Thyroid gland (tissue), 4 donors: ENCODE measurements at regions not wholly inside any gene's neighbourhood (a gene's known extent, or its start where the extent isn't known, plus 50 kb on each side); places are given as distances from the start of the nearest gene placed in this dataset.
"Not testable (repeated sequence)": the region's sequence is repeated elsewhere in the genome, so short reads cannot be mapped to it uniquely, and the experiment has no call there.

ENCODE experiments used
- DNase-seq, 2 donors: peaks; one replicate each; pipeline ENCODE4 v3.0.0-alpha.2; 2019
- H3K27ac ChIP-seq, 3 donors: fragments of 200-600 bp; sonication (generic); 1 replicate in 2 of 3; 2 replicates in 1 of 3; pipeline ENCODE4 v1.5.1; 2016 to 2019; ENCODE audit warnings: mild to moderate bottlenecking in 1 of 3, moderate library complexity in 1 of 3
- H3K27me3 ChIP-seq: fragments of 200-600 bp; sonication (generic); one replicate; pipeline ENCODE4 v1.5.1; 2019
- H3K36me3 ChIP-seq, 2 donors: fragments of 200-600 bp; sonication (generic); one replicate each; pipeline ENCODE4 v1.5.1; 2016 to 2019
- H3K4me1 ChIP-seq, 2 donors: fragments of 200-600 bp; sonication (generic); one replicate each; pipeline ENCODE4 v1.5.1; 2017 to 2019
- H3K4me3 ChIP-seq, 3 donors: fragments of 200-600 bp; sonication (generic); replicated peaks in 1 of 3; 1 replicate in 2 of 3; 2 replicates in 1 of 3; pipeline ENCODE4 v1.5.1; 2016; ENCODE audit warnings: mild to moderate bottlenecking in 1 of 3
- H3K9me3 ChIP-seq: fragments of 200-600 bp; sonication (generic); one replicate; pipeline ENCODE4 v1.5.1; 2017
- POLR2A ChIP-seq, 2 donors: fragments of 450-650 bp; IDR thresholded peaks; one replicate each; pipeline ENCODE4 v1.6.1; 2017; ENCODE audit warnings: antibody characterized with exemption in 2 of 2, mild to moderate bottlenecking in 2 of 2, moderate library complexity in 1 of 2
- WGBS, 2 donors: methylation state at CpG; one replicate each; pipeline ENCODE4 v1.1.5; 2017; 5-methylcytosine and 5-hydroxymethylcytosine counted together
- intact Hi-C: fragments of 100-400 bp; cut with DNase I; formaldehyde crosslinking; loops from one replicate; pipeline ENCODE4 v1.15.1; 2023
- TF ChIP-seq, protein P1 (sequence below), 6 experiments: fragments of 200-600 bp in 3 of 6; fragments of 450-650 bp in 3 of 6; sonication (generic) in 3 of 6; IDR thresholded peaks; one replicate each; pipeline ENCODE4 v1.5.1; 2016 to 2019; ENCODE audit warnings: antibody characterized with exemption in 6 of 6, mild to moderate bottlenecking in 2 of 6, inconsistent platforms in 1 of 6, moderate library complexity in 1 of 6

- intact Hi-C loops: no loop called here
- no peak overlapping the region for H3K4me3 ChIP-seq
- no peaks in the 10 kb centered on the region for H3K36me3 ChIP-seq
- no peaks in the 10 kb centered on the region for H3K27me3 ChIP-seq
- DNase-seq: no peak
- 55 to 62% methylated on average over 1 of the region's 1 CpG for WGBS, 2 donors
- TF ChIP-seq, protein P1, sequence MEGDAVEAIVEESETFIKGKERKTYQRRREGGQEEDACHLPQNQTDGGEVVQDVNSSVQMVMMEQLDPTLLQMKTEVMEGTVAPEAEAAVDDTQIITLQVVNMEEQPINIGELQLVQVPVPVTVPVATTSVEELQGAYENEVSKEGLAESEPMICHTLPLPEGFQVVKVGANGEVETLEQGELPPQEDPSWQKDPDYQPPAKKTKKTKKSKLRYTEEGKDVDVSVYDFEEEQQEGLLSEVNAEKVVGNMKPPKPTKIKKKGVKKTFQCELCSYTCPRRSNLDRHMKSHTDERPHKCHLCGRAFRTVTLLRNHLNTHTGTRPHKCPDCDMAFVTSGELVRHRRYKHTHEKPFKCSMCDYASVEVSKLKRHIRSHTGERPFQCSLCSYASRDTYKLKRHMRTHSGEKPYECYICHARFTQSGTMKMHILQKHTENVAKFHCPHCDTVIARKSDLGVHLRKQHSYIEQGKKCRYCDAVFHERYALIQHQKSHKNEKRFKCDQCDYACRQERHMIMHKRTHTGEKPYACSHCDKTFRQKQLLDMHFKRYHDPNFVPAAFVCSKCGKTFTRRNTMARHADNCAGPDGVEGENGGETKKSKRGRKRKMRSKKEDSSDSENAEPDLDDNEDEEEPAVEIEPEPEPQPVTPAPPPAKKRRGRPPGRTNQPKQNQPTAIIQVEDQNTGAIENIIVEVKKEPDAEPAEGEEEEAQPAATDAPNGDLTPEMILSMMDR (IDR thresholded peaks at IDR 0.05): no peak
- no peak for TF ChIP-seq POLR2A (IDR thresholded peaks at IDR 0.05)
- H3K4me1 ChIP-seq: no peaks in the 10 kb centered on the region
- no peaks in the 10 kb centered on the region for H3K9me3 ChIP-seq
- no peak overlapping the region for H3K27ac ChIP-seq
These were observed 231.2 kb upstream of the CADM2 start for GRCh38 chr3:84727616-84728015.

- DNase-seq, H3K27me3 ChIP-seq, H3K4me1 ChIP-seq, H3K9me3 ChIP-seq, H3K36me3 ChIP-seq, intact Hi-C loops, H3K27ac ChIP-seq, H3K4me3 ChIP-seq: not testable (repeated sequence)
- WGBS, 2 donors: 82 to 84% methylated on average over 1 of the region's 1 CpG
These were observed 224.1 kb upstream of the CADM2 start for GRCh38 chr3:84734731-84735130.

DNA sequence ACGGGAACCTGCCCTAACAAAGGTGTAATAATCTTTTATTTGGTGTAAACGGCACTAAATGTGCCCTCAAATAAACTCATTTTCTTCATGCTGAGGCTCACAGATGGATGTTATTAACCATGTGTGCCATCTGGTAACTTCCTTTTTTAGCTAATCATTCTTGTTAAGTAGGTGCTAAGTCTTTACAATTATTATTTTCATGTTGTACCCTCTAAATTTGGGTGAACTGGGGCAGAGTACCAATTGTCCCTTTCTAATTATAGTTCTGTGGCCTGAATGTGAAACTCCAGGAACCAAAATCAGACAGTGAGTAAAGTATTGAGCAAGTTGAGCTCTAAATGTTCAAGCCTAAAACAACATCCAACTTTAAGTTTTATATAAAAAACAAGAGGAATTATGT lies 220.7 kb upstream of the CADM2 start:
- H3K9me3 ChIP-seq: no peaks in the 10 kb centered on the region
- H3K27me3 ChIP-seq: no peaks in the 10 kb centered on the region
- no peaks in the 10 kb centered on the region for H3K4me1 ChIP-seq
- no peak overlapping the region for H3K4me3 ChIP-seq
- intact Hi-C loops: no loop called here
- no peaks in the 10 kb centered on the region for H3K36me3 ChIP-seq
- WGBS, 2 donors: 40 to 52% methylated on average over 2 of the region's 2 CpGs
- no peak overlapping the region for H3K27ac ChIP-seq
- no peak for DNase-seq
- TF ChIP-seq, protein P1 (IDR thresholded peaks at IDR 0.05): no peak
- TF ChIP-seq POLR2A (IDR thresholded peaks at IDR 0.05): no peak

GRCh38 chr3:84742915-84743425 lies 215.8 kb upstream of the CADM2 start:
- 69 to 86% methylated on average over 2 of the region's 2 CpGs for WGBS, 2 donors
- TF ChIP-seq, protein P1 (IDR thresholded peaks at IDR 0.05): no peak
- no peak for TF ChIP-seq POLR2A (IDR thresholded peaks at IDR 0.05)
- Histone ChIP-seq H3K9me3 (no peaks in the 10 kb centered on the region), H3K36me3 (no peaks in the 10 kb centered on the region), H3K27me3 (no peaks in the 10 kb centered on the region), H3K4me1 (no peaks in the 10 kb centered on the region), H3K4me3 (no peak overlapping the region), H3K27ac (no peak overlapping the region)
- intact Hi-C loops: no loop called here
- DNase-seq: no peak

DNA sequence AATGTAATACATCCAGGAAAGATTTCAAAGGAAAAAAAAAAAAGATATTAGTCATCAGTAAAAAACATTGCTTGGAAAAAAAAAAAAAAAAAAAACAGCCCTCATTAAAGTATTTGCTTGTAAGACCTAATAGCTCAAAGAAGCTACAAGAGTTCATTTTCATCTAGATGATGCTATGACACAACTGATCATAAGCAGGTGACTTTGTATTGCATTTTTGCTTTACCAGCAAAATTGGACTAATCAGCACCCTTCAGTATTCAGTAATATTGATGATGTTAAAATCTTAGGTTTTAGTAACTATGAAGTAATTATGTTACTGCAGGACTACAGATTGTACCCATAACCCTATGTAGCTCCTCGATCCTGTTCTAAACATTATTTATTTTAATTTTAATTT lies 214.7 kb upstream of the CADM2 start:
- H3K27ac ChIP-seq: no peak overlapping the region
- no peaks in the 10 kb centered on the region for H3K4me1 ChIP-seq
- H3K4me3 ChIP-seq: no peak overlapping the region
- TF ChIP-seq, protein P1 (IDR thresholded peaks at IDR 0.05): no peak
- no peak for TF ChIP-seq POLR2A (IDR thresholded peaks at IDR 0.05)
- no peaks in the 10 kb centered on the region for H3K36me3 ChIP-seq
- 85 to 89% methylated on average over 1 of the region's 1 CpG for whole genome bisulfite sequencing, 2 donors
- intact Hi-C loops: no loop called here
- no peaks in the 10 kb centered on the region for H3K27me3 ChIP-seq
- H3K9me3 ChIP-seq: no peaks in the 10 kb centered on the region
- DNase-seq: no peak

DNA sequence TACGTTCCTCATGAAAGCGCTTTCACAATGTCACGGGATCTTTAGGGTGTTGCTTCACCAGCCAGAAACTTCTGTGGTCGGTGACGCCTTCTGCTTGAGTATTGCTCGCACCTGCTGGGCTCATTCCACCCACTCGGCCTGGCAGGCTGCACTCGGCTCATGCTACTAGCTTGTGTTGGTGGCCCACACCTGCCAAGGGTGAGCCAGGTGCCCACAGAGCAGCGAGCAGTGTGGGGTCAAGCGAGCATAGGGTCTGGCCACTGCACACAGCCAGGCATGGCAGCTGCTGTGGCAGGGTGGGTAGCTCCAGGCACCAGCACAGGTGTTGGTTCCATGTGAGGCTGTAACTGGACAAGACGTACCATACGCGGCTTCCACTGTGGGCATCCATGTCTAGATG lies 202.9 kb upstream of the CADM2 start:
- H3K9me3 ChIP-seq: no peaks in the 10 kb centered on the region
- intact Hi-C loops: no loop called here
- H3K4me3 ChIP-seq: no peak overlapping the region
- H3K27me3 ChIP-seq: no peaks in the 10 kb centered on the region
- no peak for DNase-seq
- WGBS, 2 donors: 91 to 93% methylated on average over 13 of the region's 13 CpGs
- H3K4me1 ChIP-seq: no peaks in the 10 kb centered on the region
- no peaks in the 10 kb centered on the region for H3K36me3 ChIP-seq
- TF ChIP-seq, protein P1 (IDR thresholded peaks at IDR 0.05): no peak
- H3K27ac ChIP-seq: no peak overlapping the region
